Superior temporal gyrus (tissue), 1 donor: ENCODE measurements at regions not wholly inside any gene's neighbourhood (a gene's known extent, or its start where the extent isn't known, plus 50 kb on each side); places are given as distances from the start of the nearest gene placed in this dataset.
A peak's percentile ranks its signal among the peaks of the same experiment; 100 is the strongest.

Experiments
- DNase-seq: peaks from one replicate; pipeline ENCODE4 v3.0.0-alpha.2; 2016; ENCODE audit errors: extremely low spot score

GRCh38 chr15:81987628-81988027 lies 58.2 kb downstream of the MEX3B start:
- DNase-seq, result no peak

- DNase-seq, result no peak
These were observed 62.3 kb downstream of the MEX3B start for GRCh38 chr15:81983497-81983896.

DNA sequence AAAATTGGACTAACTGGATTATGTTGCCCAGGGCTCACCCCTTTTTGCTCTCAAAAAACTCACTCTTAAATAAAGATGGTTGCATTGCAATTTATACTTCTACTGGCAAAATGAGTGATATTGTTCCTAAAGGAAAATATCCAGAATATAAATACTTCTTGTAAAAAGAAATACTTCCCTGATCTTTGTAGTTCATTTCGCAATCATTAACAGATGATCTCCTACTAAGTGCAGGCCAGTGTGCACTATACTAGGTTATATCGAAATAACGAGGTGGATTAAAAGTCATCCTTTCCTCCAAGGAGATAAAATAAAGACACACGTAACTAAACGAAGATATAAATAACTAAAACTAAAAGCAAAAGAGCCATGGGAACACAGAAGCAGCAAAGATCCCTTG lies 63.0 kb downstream of the MEX3B start:
- DNase-seq, result no peak

DNA sequence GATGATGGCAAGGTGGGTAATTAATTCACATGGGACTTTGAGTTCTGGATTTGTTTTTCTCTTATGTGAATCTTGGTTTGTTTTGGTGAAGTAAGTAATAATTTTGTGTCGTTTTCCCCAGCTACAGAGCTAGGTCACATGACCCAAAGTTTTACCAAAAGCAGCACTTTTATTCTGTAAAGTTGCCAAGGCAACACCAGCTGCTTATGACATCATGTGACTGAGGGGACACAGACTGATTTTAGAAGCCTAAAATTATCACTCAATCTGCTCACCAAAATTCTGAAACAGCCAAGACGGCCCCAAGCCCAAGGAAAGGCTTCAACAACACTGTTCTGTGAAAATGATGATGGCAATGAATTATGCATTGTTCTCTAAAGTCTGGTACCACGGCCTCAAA lies 63.9 kb downstream of the MEX3B start:
- peak; percentile 59 for DNase-seq

- DNase-seq, result no peak
These were observed 68.4 kb downstream of the MEX3B start for GRCh38 chr15:81977464-81977863.

DNA sequence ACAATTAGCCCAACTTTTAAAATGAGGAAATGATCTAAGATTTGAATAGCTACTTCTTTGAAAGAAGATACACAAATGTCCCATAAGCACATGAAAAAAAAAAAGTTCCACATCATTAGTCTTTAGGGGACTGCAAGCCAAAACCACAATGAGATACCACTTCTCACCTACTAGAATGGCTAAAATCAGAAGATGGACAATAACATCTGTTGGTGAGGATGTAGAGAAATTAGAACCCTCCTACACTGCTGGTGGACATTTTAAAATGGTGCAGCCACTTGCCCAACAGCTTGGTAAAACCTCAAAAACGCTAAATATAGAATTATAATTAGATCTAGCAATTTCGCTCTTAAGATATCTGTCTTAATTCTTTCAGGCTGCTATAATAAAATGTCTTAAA lies 77.1 kb downstream of the MEX3B start:
- no peak for DNase-seq

- no peak for DNase-seq
These were observed 79.2 kb downstream of the MEX3B start for GRCh38 chr15:81966631-81967030.

DNA sequence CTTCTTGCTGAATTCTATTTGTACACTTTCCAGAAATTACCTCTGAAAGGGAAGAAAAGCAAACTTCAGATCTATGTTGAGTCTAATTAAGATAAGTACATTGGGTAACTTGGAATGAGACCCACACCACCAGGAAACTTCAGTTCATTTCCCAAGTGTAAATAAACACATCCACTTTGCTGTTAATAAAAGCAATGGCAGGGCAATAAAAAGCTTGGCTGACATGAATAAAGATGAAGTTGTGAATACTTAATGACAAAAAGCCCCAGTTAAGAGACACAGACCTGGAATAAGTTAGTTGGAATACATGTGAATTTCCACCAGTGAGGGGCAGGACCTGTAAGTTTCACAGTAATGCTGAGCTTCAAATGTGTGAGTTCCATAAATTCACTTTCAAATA lies 83.3 kb downstream of the MEX3B start:
- DNase-seq, result no peak

- DNase-seq, result no peak
These were observed 86.6 kb downstream of the MEX3B start for GRCh38 chr15:81959196-81959595.

DNA sequence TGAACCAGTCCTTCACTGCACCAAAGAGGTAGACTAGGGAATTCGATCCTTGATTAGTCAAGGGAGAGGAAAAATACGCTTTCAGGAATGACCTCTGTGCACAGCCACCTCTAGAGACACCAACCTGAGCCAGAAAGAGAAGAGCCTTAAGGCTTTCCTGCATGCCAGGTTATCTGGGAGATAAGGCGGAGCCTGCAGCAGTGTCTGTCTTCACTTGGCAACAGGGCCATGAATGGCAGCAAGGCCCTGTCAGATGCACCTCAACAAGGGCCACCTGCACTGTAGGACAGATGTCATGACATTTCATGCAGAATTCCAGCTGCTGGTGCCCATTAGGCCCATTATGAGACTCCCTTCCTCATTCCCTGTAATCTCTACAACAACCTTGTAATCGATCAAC lies 88.1 kb downstream of the MEX3B start:
- no peak for DNase-seq

GRCh38 chr15:81955382-81956062 lies 90.3 kb downstream of the MEX3B start:
- no peak for DNase-seq

DNA sequence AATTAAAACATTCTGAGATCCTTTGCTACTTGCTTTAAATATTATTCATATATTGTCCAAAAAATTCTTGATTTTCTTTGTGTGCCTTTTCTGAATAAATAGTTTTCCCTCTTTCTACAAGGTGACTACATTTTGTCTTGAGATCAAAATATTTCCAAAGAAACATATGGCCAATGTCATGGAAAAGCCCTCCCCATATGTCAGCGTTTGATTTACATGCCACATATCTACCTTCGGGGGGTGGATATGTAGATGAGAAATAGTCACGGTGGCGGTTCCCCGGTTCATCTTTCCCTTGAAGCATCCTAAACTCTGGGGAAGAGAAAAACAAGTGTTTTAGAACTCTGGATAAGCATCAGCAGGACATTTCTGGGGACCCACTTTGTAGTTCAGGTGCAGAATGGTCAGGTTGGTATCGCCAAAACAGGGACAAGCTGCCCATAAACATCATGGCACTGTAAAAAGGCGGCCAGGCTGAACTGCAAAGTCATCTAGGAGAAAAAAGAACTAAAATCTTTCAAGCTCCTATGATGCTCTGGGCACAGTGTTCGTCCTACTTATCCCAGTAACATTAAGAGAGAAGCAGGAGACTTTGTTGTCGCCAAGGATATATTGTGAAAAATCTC lies 91.5 kb downstream of the MEX3B start:
- no peak for DNase-seq

DNA sequence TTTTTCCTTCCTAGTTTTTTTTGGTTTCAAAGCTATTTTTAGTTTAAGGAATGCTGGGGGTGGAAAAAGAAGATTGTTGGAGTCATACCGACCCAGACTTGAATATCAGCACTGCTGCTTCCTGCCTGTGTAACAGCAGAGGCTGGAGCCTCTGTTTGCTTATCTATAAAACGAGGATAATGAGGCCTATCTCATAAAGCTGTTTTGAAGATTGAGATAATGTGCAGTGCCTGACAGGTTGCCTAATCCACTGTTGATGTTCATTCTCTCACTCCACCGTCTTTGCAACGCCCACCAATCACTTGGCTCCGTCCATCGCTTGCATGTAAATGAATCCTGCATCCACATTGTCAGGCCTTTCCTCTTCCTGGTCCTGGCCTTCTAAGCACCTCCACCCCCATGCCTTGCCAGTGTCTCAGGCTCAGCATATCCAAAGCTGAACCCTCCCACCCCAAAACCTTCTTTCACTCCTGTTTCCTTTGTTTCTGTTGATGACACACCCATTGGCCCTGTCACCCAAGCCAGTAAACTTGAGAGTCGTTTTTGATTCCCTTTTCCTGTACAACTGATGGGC lies 94.9 kb downstream of the MEX3B start:
- no peak for DNase-seq

GRCh38 chr15:81948751-81949150 lies 97.1 kb downstream of the MEX3B start:
- no peak for DNase-seq

DNA sequence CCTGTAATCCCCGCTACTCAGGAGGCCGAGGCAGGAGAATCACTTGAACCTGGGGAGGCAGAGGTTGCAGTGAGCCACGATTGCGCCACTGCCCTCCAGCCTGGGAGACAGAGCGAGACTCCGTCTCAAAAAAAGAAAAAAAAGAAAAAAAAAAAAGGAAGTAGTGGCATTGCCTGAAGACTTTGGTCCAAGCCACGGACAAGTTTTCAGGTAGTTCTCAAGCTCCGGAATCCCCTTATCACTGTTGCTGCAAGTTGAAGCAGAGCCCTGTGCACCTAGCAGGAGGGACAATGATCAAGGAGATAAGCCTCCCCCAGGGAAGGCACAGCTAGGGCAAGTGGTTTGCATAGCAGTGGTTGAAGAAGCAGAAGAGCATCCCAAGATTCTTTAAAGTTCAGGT lies 97.6 kb downstream of the MEX3B start:
- no peak for DNase-seq

DNA sequence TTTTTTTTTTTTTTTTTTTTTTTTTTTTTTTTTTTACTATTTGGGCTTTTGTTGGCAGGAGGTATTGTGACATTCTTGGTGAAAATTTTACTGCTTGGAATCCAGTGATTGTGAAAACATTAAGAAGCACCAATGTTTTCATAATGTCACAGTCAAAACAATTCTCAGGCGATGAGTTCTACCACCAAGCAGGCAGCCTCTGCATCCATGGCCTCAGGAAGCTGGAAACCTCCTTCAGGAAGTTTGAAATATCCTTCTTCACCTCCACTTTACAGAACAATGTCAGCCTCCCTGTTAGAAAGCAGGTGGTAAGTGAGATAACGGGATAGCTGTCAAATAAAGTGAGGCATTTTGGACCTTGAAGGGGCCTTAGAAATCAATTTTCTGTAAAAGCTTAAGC lies 98.3 kb downstream of the MEX3B start:
- no peak for DNase-seq

DNA sequence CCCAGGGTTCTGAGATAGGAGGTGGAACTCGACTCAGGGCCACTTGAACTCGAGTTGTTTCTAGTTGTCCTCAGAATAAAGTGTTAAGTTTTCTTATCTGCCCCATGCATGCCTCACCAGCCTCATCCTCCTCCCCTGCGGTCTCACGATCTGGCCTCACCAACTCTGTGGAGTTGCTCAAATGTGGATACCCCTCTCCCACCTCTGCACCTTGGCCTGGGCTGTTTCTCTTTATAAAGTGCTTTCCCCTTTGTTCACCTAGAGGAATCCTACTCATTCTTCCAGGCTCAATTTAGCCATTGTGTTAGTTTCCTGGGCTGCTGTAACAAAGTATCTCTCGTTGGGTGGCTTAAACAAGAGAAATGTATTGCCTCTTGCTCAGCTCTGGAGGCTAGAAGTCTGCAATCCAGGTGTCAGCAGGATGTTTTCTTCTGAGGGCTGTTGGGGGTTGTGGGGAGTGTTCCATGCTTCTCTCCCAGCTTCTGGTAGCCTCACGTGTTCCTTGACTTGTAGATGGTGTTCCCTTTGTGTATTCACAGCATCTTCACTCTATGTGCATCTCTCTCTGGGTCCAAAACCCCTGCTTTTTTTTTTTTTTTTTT lies 100.7 kb downstream of the MEX3B start:
- DNase-seq, result no peak

GRCh38 chr15:81942655-81943195 lies 103.1 kb downstream of the MEX3B start:
- DNase-seq, result no peak

- DNase-seq, result no peak
These were observed 103.7 kb downstream of the MEX3B start for GRCh38 chr15:81942157-81942556.

- DNase-seq, result no peak
These were observed 104.3 kb downstream of the MEX3B start for GRCh38 chr15:81941479-81941878.

DNA sequence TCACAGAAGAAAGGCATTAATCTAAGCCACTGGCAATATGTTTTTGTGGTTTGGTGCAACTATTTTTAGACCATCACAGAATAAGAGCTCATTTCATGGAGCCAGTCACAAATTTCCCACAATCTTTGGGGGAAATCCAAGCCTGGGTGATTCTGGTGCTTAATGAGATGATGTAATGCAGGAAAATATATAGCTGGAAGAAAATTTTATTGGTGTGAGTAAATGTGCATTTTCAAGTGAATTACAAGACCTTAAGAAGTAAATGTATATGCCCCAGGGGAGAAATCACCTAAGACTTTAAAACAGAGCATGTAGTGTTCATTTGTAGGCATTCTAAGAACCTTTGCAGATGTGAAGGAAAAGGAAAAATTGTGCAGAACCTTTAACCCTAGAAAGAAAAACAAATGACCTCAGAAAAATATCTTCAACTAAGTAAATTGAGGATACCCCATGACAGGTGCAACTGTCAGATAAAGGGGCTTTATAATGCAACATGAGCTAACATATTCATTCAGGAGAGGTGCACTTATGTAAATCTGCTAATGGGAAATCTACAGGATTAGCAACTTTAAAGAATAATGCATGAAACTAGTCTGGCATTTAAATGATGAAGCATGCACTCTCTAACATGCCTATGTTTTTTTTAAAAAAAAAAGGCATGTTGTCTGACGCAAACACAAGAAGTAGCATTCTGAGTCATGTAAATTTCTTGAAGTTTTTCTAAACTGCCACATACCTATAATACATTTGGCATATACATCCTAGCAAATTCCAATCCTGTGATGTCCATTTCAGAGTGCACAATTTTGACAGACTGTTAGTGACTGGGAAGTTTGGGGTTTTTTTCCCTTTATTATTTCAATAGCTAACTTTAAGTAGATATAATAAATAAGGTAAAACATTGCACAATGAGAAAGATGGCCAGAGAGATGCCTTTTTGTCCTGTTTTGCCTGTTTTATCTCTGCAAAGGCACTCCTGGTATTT lies 105.1 kb downstream of the MEX3B start:
- DNase-seq, result no peak
